Heart right ventricle (tissue), 16 donors: ENCODE measurements at regions not wholly inside any gene's neighbourhood (a gene's known extent, or its start where the extent isn't known, plus 50 kb on each side); places are given as distances from the start of the nearest gene placed in this dataset.

Experiments used
- ATAC-seq, 8 donors: fragments of 200-7000 bp; cut with Tn5 transposase; one replicate each; pipeline ENCODE4 v1.9.1; 2020; ENCODE audit warnings: mild to moderate bottlenecking in 8 of 8, moderate library complexity in 8 of 8, moderate number of reproducible peaks in 1 of 8
- DNase-seq, 2 donors: peaks; one replicate each; pipeline ENCODE4 v3.0.0-alpha.2; 2020
- H3K27ac ChIP-seq, 10 donors: fragments of 200-600 bp; sonication (generic) in 2 of 10; one replicate each; pipeline versions ENCODE4 v1.5.0 to v1.8.0; 2020 to 2022; ENCODE audit warnings: mild to moderate bottlenecking in 3 of 10
- H3K27me3 ChIP-seq, 7 donors: fragments of 200-600 bp; one replicate each; pipeline ENCODE4 v1.8.0; 2021 to 2022; ENCODE audit warnings: mild to moderate bottlenecking in 2 of 7
- H3K36me3 ChIP-seq, 9 donors: fragments of 200-600 bp; sonication (generic) in 1 of 9; one replicate each; pipeline versions ENCODE4 v1.5.0 to v1.8.0; 2020 to 2022; ENCODE audit warnings: mild to moderate bottlenecking in 2 of 9
- H3K4me1 ChIP-seq, 9 donors: fragments of 200-600 bp; sonication (generic) in 1 of 9; one replicate each; pipeline versions ENCODE4 v1.5.0 to v1.8.0; 2020 to 2022; ENCODE audit warnings: mild to moderate bottlenecking in 4 of 9
- H3K4me3 ChIP-seq, 10 donors: fragments of 200-600 bp; sonication (generic) in 2 of 10; one replicate each; pipeline versions ENCODE4 v1.5.0 to v1.8.0; 2020 to 2022; ENCODE audit warnings: mild to moderate bottlenecking in 7 of 10, moderate library complexity in 2 of 10
- H3K9me3 ChIP-seq, 11 donors: fragments of 200-600 bp in 10 of 11; sonication (generic) in 2 of 11; one replicate each; pipeline versions ENCODE4 v1.5.0 to v1.8.0; 2013 to 2022; ENCODE audit warnings: mild to moderate bottlenecking in 2 of 11, control low read depth in 1 of 11, moderate library complexity in 1 of 11
- CTCF ChIP-seq, 9 donors: fragments of 200-600 bp; sonication (generic) in 2 of 9; IDR thresholded peaks; one replicate each; pipeline versions ENCODE4 v1.5.0 to v1.8.0; 2021 to 2022; ENCODE audit warnings: antibody characterized with exemption in 9 of 9, mild to moderate bottlenecking in 5 of 9, moderate library complexity in 1 of 9
- WGBS, 2 donors: extraction: QIAGEN DNeasy Blood & Tissue Kit; methylation state at CpG; one replicate each; pipeline ENCODE4 v1.1.7; 2013; ENCODE audit warnings: inconsistent platforms in 1 of 2; 5-methylcytosine and 5-hydroxymethylcytosine counted together
- intact Hi-C, 10 donors: fragments of 100-400 bp; cut with DNase I; formaldehyde crosslinking; loops; one replicate each; pipeline versions ENCODE4 v1.11.1 to v1.14.2; 2022
- donor health status: Arrhythmogenic right ventricular cardiomyopathy.
- donor health status: ischemic (EF 13 %, LVEDD 7.1; RV severe dilation, severe dysfunction).
- donor health status: healthy with polysubstance abuse.
- donor health status: DM: no; HTN: yes; CAD: no.
- donor health status: DM: no; HTN: no; CAD: no.
- donor health status: ischemic (EF 25% LVEDD 6.9; RV normal size, moderate dysfunction).
- donor health status: ischemic (EF 25% LVEDD 5.7; RV mildly dilated, moderate dysfunction).
- donor health status: healthy.
- donor health status: DM: yes; HTN: yes; CAD: no.
- donor health status: Ischemic cardiomyopathy.
- donor health status: ischemic (EF 35%, LVEDD 5.7; RV mildly dilated, moderate dysfunction).
- donor health status: nonischemic (EF 11% LVEDD 7.7; RV severe dilation, severe dysfunction).
- donor health status: DM: yes; HTN: yes; CAD: no.
- donor health status: PGD.
- donor health status: ischemic (EF 29% LVEDD 5.4; RV normal size, mild dysfunction).
- donor health status: nonischemic (EF 23%, LVEDD 6.1; RV moderate dilation, normal function).

DNA sequence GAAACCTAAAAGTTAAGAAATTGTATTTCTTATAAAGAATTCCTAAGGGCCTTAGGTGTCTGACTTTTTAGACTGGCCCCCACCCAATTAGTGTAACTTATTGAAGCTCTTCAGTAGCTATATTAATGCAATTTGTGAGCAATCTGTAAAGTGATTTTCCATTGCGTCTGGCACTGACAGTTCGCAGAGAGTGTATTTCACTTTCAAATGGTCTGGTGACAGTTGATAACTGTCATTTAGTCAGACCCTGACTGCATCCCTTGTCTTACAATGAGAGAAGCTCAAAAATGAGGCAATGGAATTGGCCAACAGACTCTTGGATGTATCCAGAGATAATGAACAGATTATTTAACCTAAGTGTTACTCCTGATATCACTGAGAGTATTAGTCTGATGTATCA lies 351.8 kb downstream of the FRK start:
- Histone ChIP-seq H3K4me1 (no peaks in the 10 kb centered on the region), H3K36me3 (no peaks in the 10 kb centered on the region), H3K27ac (no peak overlapping the region), H3K4me3 (no peak overlapping the region), H3K27me3 (no peaks in the 10 kb centered on the region), H3K9me3 (peaks cover 0 to under 1% (median 0%) of the 10 kb centered on the region in 11 donors)
- 69 to 80% methylated on average over 2 of the region's 2 CpGs for WGBS, 2 donors
- DNase-seq (no peak), ATAC-seq (no peak)
- intact Hi-C loops, result no loop called here
- no peak for TF ChIP-seq CTCF (IDR thresholded peaks at IDR 0.05)

- TF ChIP-seq CTCF (IDR thresholded peaks at IDR 0.05), result no peak
- DNase-seq, result no peak
- Histone ChIP-seq H3K36me3 (no peaks in the 10 kb centered on the region), H3K9me3 (peaks cover 0 to 19% (median 4%) of the 10 kb centered on the region in 11 donors), H3K4me3 (no peak overlapping the region), H3K27me3 (no peaks in the 10 kb centered on the region), H3K27ac (no peak overlapping the region), H3K4me1 (no peaks in the 10 kb centered on the region)
- intact Hi-C loops, result no loop called here
- WGBS, 2 donors, result 68 to 83% methylated on average over 2 of the region's 2 CpGs
- no peak for ATAC-seq
These were observed 353.7 kb downstream of the FRK start for GRCh38 chr6:115706981-115707380.

DNA sequence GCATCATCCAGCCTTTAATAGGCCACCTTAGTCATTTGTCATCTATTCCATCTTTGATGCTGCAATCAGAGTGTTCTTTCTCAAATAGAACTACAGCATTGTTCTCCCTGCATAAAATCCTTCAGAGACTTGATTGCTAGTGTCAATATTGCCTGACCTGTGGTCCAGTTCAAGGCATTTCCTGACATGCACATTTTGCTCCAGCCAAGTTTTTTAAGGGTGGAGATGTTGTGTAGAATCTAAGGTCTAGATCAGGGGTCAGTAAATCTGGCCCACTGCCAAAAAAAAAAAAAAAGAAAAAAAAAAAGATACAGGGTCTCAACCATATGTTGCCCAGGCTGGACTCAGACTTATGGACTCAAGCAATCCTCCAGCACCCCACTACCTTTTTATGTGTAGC lies 354.4 kb downstream of the FRK start:
- no peaks in the 10 kb centered on the region for H3K36me3 ChIP-seq
- no peak for TF ChIP-seq CTCF (IDR thresholded peaks at IDR 0.05)
- intact Hi-C loops, result no loop called here
- H3K27me3 ChIP-seq, result no peaks in the 10 kb centered on the region
- H3K4me3 ChIP-seq, result no peak overlapping the region
- H3K4me1 ChIP-seq, result no peaks in the 10 kb centered on the region
- H3K27ac ChIP-seq, result no peak overlapping the region
- peaks cover 0 to 26% (median 4%) of the 10 kb centered on the region in 11 donors for H3K9me3 ChIP-seq
- DNase-seq (no peak), ATAC-seq (no peak)

DNA sequence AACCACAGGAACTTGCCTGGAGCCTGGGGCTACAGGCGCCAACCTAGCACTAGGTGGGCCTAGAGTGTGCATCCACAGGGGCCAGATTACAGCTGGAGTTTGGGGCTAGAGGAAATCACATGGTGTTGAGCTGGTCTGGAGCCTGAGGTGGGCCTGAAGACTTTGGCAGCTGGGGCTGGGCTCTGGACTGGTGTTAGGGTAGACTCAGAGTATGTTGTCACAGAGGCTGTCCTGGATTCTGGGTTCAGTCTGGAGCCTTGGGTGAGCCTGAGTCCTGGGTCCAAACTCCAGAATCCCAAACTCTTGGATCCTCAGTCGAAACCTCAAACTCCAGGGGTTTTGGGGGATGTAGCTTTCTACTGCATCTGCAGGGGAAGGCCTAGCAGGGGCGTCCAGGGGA lies 356.7 kb downstream of the FRK start:
- no peak for ATAC-seq
- H3K9me3 ChIP-seq, result peaks cover 0 to 30% (median 4%) of the 10 kb centered on the region in 11 donors
- H3K4me3 ChIP-seq, result no peak overlapping the region
- H3K27me3 ChIP-seq, result no peaks in the 10 kb centered on the region
- TF ChIP-seq CTCF (IDR thresholded peaks at IDR 0.05), result no peak
- H3K36me3 ChIP-seq, result no peaks in the 10 kb centered on the region
- intact Hi-C loops, result no loop called here
- no peaks in the 10 kb centered on the region for H3K4me1 ChIP-seq
- no peak for DNase-seq
- H3K27ac ChIP-seq, result no peak overlapping the region
- WGBS, 2 donors, result 80 to 84% methylated on average over 3 of the region's 3 CpGs

- ATAC-seq (no peak), DNase-seq (no peak)
- no peaks in the 10 kb centered on the region for H3K4me1 ChIP-seq
- H3K4me3 ChIP-seq, result no peak overlapping the region
- H3K36me3 ChIP-seq, result no peaks in the 10 kb centered on the region
- no peaks in the 10 kb centered on the region for H3K27me3 ChIP-seq
- no peak for TF ChIP-seq CTCF (IDR thresholded peaks at IDR 0.05)
- peaks cover 0 to 4% (median 0%) of the 10 kb centered on the region in 11 donors for H3K9me3 ChIP-seq
- H3K27ac ChIP-seq, result no peak overlapping the region
- intact Hi-C loops, result no loop called here
These were observed 369.3 kb downstream of the FRK start for GRCh38 chr6:115691433-115691832.
